HEK293 (cell line): ENCODE measurements at regions not wholly inside any gene's neighbourhood (a gene's known extent, or its start where the extent isn't known, plus 50 kb on each side); places are given as distances from the start of the nearest gene placed in this dataset.

Source experiments
- CTCF ChIA-PET: fragments of 350-600 bp; formaldehyde crosslinking; extraction: SDS; loops from one replicate; lab custom pipeline; 2021; ENCODE audit warnings: antibody characterized with exemption; lab: Yijun Ruan, JAX
- POLR2A ChIA-PET: fragments of 300-600 bp; formaldehyde crosslinking; extraction: SDS; loops from one replicate; lab custom pipeline; 2020; ENCODE audit warnings: antibody characterized with exemption, inconsistent platforms; lab: Yijun Ruan, JAX
- H3K27ac ChIP-seq: fragments of 200-500 bp; sonication (Bioruptor generic); 2 replicates; pipeline ENCODE4 v1.5.1; 2014; ENCODE audit warnings: low read depth, low read length, control low read depth, inconsistent platforms; ENCODE audit errors: extremely low read depth
- H3K36me3 ChIP-seq, 2 experiments: fragments of 200-500 bp in 1 of 2; sonication (Bioruptor generic) in 1 of 2; 1 replicate in 1 of 2; 2 replicates in 1 of 2; pipeline ENCODE4 v1.5.1; 2014 to 2017; ENCODE audit warnings: inconsistent platforms in 2 of 2, low read length in 2 of 2; ENCODE audit not compliant: control insufficient read depth in 2 of 2, insufficient read depth in 1 of 2
- H3K4me1 ChIP-seq: fragments of 200-500 bp; sonication (Bioruptor generic); 2 replicates; pipeline ENCODE4 v1.5.1; 2014; ENCODE audit warnings: mild to moderate bottlenecking, low read length, inconsistent platforms; ENCODE audit not compliant: control insufficient read depth, insufficient read depth
- H3K4me3 ChIP-seq: 2 replicates; pipeline ENCODE4 v1.5.1; 2011; ENCODE audit warnings: low read depth, mild to moderate bottlenecking, control low read depth, low read length, moderate library complexity
- H3K9me3 ChIP-seq: fragments of 200-500 bp; sonication (Bioruptor generic); 2 replicates; pipeline ENCODE4 v1.5.1; 2014; ENCODE audit warnings: low read depth, low read length, inconsistent platforms; ENCODE audit not compliant: control insufficient read depth, insufficient read depth
- BCL11B ChIP-seq: fragments of 450-650 bp; formaldehyde crosslinking; IDR thresholded peaks from 2 replicates; pipeline ENCODE4 v1.5.1; 2016; ENCODE audit warnings: low read depth, missing biosample characterization, missing genetic modification characterization
- WT1 ChIP-seq: fragments of 450-650 bp; formaldehyde crosslinking; IDR thresholded peaks from 2 replicates; pipeline ENCODE4 v1.5.1; 2016; ENCODE audit warnings: missing biosample characterization, missing genetic modification characterization
- YY2 ChIP-seq: fragments of 450-650 bp; formaldehyde crosslinking; IDR thresholded peaks from 2 replicates; pipeline ENCODE4 v1.5.1; 2016; ENCODE audit warnings: missing biosample characterization, missing genetic modification characterization
- ZFP37 ChIP-seq: fragments of 450-650 bp; formaldehyde crosslinking; IDR thresholded peaks from 2 replicates; pipeline ENCODE4 v1.5.1; 2016; ENCODE audit warnings: missing biosample characterization, missing genetic modification characterization
- ZNF121 ChIP-seq: fragments of 450-650 bp; formaldehyde crosslinking; IDR thresholded peaks from 2 replicates; pipeline ENCODE4 v1.5.1; 2016; ENCODE audit warnings: missing biosample characterization, missing genetic modification characterization
- ZNF169 ChIP-seq: fragments of 450-650 bp; formaldehyde crosslinking; IDR thresholded peaks from 2 replicates; pipeline ENCODE4 v1.5.1; 2016; ENCODE audit warnings: missing biosample characterization, missing genetic modification characterization
- ZNF292 ChIP-seq: fragments of 450-650 bp; formaldehyde crosslinking; IDR thresholded peaks from 2 replicates; pipeline ENCODE4 v1.5.1; 2016; ENCODE audit warnings: low read depth, missing biosample characterization, missing genetic modification characterization, borderline replicate concordance
- ZNF335 ChIP-seq: fragments of 450-650 bp; formaldehyde crosslinking; conservative IDR thresholded peaks from 2 replicates; pipeline ENCODE4 v1.5.1; 2016; ENCODE audit warnings: missing biosample characterization, missing genetic modification characterization
- ZNF776 ChIP-seq: fragments of 450-650 bp; formaldehyde crosslinking; IDR thresholded peaks from 2 replicates; pipeline ENCODE4 v1.5.0; 2017; ENCODE audit warnings: missing biosample characterization, missing genetic modification characterization, borderline replicate concordance
- ZNF785 ChIP-seq: fragments of 450-650 bp; formaldehyde crosslinking; IDR thresholded peaks from 2 replicates; pipeline ENCODE4 v1.5.1; 2016; ENCODE audit warnings: missing biosample characterization, missing genetic modification characterization
- TF ChIP-seq, protein P1 (sequence below): fragments of 450-650 bp; formaldehyde crosslinking; IDR thresholded peaks from 2 replicates; pipeline ENCODE4 v1.5.1; 2016; ENCODE audit warnings: missing biosample characterization, missing genetic modification characterization
- TF ChIP-seq, protein P2 (sequence below): fragments of 450-650 bp; formaldehyde crosslinking; IDR thresholded peaks from 2 replicates; pipeline ENCODE4 v1.5.1; 2017; ENCODE audit warnings: missing biosample characterization, missing genetic modification characterization
- TF ChIP-seq, protein P3 (sequence below): fragments of 450-650 bp; formaldehyde crosslinking; IDR thresholded peaks from 2 replicates; pipeline ENCODE4 v1.5.1; 2016; ENCODE audit warnings: missing biosample characterization, missing genetic modification characterization
- TF ChIP-seq, protein P4 (sequence below): fragments of 450-650 bp; formaldehyde crosslinking; IDR thresholded peaks from 2 replicates; pipeline ENCODE4 v1.5.1; 2016; ENCODE audit warnings: missing biosample characterization, missing genetic modification characterization
- TF ChIP-seq, protein P5 (sequence below): fragments of 450-650 bp; formaldehyde crosslinking; IDR thresholded peaks from 2 replicates; pipeline ENCODE4 v1.5.1; 2016; ENCODE audit warnings: missing biosample characterization, missing genetic modification characterization, borderline replicate concordance
- TF ChIP-seq, protein P6 (sequence below): fragments of 450-650 bp; formaldehyde crosslinking; IDR thresholded peaks from 2 replicates; pipeline ENCODE4 v1.5.1; 2016; ENCODE audit warnings: missing biosample characterization, missing genetic modification characterization
- TF ChIP-seq, protein P7 (sequence below): fragments of 450-650 bp; formaldehyde crosslinking; IDR thresholded peaks from 2 replicates; pipeline ENCODE4 v1.5.1; 2016; ENCODE audit warnings: missing biosample characterization, missing genetic modification characterization
- TF ChIP-seq, protein P8 (sequence below): fragments of 450-650 bp; formaldehyde crosslinking; IDR thresholded peaks from 2 replicates; pipeline ENCODE4 v1.5.1; 2016; ENCODE audit warnings: missing biosample characterization, missing genetic modification characterization

DNA sequence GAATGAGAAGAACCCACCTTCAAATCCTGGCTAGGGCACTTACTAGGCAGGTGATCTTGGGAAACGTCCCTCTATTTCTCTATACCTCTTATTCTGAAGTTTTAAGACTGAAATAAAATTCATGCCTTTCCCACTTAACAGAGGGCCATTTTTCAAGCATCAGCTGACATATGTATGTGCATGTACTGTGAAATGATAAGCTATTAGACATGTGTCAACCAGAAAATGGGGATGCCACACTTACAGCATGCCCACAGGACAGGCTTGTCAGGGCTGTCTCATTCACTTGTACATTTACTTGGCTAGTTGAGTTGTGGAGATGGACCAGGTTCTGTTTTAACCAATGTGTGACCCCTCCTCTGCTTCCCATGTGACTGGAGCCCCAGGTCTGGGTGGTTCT, 78.5 kb downstream of the C9orf152 start:
- H3K27ac ChIP-seq, result no peak overlapping the region
- ChIA-PET POLR2A (no interaction called here), CTCF (interaction anchor here (0.6 to 1.6 kb wide), 3 partner anchors 9 to 487 kb away, joined by 3 read pairs; no protein-coding TSS in a partner anchor)
- H3K4me3 ChIP-seq, result no peak overlapping the region
- H3K9me3 ChIP-seq, result no peaks in the 10 kb centered on the region
- no peaks in the 10 kb centered on the region for H3K4me1 ChIP-seq
- no peaks in the 10 kb centered on the region for H3K36me3 ChIP-seq
- TF ChIP-seq, protein P1, sequence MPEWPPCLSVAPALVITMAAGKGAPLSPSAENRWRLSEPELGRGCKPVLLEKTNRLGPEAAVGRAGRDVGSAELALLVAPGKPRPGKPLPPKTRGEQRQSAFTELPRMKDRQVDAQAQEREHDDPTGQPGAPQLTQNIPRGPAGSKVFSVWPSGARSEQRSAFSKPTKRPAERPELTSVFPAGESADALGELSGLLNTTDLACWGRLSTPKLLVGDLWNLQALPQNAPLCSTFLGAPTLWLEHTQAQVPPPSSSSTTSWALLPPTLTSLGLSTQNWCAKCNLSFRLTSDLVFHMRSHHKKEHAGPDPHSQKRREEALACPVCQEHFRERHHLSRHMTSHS (tag by site-specific recombination), result no peak
- TF ChIP-seq, protein P2, sequence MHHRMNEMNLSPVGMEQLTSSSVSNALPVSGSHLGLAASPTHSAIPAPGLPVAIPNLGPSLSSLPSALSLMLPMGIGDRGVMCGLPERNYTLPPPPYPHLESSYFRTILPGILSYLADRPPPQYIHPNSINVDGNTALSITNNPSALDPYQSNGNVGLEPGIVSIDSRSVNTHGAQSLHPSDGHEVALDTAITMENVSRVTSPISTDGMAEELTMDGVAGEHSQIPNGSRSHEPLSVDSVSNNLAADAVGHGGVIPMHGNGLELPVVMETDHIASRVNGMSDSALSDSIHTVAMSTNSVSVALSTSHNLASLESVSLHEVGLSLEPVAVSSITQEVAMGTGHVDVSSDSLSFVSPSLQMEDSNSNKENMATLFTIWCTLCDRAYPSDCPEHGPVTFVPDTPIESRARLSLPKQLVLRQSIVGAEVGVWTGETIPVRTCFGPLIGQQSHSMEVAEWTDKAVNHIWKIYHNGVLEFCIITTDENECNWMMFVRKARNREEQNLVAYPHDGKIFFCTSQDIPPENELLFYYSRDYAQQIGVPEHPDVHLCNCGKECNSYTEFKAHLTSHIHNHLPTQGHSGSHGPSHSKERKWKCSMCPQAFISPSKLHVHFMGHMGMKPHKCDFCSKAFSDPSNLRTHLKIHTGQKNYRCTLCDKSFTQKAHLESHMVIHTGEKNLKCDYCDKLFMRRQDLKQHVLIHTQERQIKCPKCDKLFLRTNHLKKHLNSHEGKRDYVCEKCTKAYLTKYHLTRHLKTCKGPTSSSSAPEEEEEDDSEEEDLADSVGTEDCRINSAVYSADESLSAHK (tag by site-specific recombination), result no peak
- TF ChIP-seq WT1 (tag by site-specific recombination) (no peak), ZNF121 (tag by site-specific recombination) (no peak), ZNF335 (tag by site-specific recombination) (no peak), ZFP37 (no peak), ZNF776 (no peak), ZNF169 (tag by site-specific recombination) (no peak), BCL11B (no peak), ZNF292 (tag by site-specific recombination) (no peak), ZNF785 (tag by site-specific recombination) (no peak), YY2 (tag by site-specific recombination) (no peak)
- TF ChIP-seq, protein P3, sequence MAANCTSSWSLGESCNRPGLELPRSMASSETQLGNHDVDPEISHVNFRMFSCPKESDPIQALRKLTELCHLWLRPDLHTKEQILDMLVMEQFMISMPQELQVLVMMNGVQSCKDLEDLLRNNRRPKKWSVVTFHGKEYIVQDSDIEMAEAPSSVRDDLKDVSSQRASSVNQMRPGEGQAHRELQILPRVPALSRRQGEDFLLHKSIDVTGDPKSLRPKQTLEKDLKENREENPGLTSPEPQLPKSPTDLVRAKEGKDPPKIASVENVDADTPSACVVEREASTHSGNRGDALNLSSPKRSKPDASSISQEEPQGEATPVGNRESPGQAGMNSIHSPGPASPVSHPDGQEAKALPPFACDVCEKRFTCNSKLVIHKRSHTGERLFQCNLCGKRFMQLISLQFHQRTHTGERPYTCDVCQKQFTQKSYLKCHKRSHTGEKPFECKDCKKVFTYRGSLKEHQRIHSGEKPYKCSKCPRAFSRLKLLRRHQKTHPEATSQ (tag by site-specific recombination), result no peak
- TF ChIP-seq, protein P4, sequence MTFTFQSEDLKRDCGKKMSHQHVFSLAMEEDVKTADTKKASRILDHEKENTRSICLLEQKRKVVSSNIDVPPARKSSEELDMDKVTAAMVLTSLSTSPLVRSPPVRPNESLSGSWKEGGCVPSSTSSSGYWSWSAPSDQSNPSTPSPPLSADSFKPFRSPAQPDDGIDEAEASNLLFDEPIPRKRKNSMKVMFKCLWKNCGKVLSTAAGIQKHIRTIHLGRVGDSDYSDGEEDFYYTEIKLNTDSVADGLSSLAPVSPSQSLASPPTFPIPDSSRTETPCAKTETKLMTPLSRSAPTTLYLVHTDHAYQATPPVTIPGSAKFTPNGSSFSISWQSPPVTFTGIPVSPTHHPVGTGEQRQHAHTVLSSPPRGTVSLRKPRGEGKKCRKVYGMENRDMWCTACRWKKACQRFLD (tag by site-specific recombination), result no peak
- TF ChIP-seq, protein P5, sequence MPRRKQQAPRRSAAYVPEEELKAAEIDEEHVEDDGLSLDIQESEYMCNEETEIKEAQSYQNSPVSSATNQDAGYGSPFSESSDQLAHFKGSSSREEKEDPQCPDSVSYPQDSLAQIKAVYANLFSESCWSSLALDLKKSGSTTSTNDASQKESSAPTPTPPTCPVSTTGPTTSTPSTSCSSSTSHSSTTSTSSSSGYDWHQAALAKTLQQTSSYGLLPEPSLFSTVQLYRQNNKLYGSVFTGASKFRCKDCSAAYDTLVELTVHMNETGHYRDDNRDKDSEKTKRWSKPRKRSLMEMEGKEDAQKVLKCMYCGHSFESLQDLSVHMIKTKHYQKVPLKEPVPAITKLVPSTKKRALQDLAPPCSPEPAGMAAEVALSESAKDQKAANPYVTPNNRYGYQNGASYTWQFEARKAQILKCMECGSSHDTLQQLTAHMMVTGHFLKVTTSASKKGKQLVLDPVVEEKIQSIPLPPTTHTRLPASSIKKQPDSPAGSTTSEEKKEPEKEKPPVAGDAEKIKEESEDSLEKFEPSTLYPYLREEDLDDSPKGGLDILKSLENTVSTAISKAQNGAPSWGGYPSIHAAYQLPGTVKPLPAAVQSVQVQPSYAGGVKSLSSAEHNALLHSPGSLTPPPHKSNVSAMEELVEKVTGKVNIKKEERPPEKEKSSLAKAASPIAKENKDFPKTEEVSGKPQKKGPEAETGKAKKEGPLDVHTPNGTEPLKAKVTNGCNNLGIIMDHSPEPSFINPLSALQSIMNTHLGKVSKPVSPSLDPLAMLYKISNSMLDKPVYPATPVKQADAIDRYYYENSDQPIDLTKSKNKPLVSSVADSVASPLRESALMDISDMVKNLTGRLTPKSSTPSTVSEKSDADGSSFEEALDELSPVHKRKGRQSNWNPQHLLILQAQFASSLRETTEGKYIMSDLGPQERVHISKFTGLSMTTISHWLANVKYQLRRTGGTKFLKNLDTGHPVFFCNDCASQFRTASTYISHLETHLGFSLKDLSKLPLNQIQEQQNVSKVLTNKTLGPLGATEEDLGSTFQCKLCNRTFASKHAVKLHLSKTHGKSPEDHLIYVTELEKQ, result no peak
- TF ChIP-seq, protein P6, sequence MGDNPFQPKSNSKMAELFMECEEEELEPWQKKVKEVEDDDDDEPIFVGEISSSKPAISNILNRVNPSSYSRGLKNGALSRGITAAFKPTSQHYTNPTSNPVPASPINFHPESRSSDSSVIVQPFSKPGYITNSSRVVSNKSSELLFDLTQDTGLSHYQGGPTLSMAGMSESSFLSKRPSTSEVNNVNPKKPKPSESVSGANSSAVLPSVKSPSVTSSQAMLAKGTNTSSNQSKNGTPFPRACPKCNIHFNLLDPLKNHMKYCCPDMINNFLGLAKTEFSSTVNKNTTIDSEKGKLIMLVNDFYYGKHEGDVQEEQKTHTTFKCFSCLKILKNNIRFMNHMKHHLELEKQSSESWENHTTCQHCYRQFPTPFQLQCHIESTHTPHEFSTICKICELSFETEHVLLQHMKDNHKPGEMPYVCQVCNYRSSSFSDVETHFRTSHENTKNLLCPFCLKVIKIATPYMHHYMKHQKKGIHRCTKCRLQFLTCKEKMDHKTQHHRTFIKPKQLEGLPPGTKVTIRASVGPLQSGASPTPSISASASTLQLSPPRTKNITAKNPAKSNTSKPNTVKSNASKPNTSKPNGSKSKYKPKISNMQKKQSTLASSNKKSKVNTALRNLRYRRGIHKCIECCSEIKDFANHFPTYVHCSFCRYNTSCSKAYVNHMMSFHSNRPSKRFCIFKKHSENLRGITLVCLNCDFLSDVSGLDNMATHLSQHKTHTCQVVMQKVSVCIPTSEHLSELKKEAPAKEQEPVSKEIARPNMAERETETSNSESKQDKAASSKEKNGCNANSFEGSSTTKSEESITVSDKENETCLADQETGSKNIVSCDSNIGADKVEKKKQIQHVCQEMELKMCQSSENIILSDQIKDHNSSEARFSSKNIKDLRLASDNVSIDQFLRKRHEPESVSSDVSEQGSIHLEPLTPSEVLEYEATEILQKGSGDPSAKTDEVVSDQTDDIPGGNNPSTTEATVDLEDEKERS (tag by site-specific recombination), result no peak
- TF ChIP-seq, protein P7, sequence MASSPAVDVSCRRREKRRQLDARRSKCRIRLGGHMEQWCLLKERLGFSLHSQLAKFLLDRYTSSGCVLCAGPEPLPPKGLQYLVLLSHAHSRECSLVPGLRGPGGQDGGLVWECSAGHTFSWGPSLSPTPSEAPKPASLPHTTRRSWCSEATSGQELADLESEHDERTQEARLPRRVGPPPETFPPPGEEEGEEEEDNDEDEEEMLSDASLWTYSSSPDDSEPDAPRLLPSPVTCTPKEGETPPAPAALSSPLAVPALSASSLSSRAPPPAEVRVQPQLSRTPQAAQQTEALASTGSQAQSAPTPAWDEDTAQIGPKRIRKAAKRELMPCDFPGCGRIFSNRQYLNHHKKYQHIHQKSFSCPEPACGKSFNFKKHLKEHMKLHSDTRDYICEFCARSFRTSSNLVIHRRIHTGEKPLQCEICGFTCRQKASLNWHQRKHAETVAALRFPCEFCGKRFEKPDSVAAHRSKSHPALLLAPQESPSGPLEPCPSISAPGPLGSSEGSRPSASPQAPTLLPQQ (tag by site-specific recombination), result no peak
- TF ChIP-seq, protein P8, sequence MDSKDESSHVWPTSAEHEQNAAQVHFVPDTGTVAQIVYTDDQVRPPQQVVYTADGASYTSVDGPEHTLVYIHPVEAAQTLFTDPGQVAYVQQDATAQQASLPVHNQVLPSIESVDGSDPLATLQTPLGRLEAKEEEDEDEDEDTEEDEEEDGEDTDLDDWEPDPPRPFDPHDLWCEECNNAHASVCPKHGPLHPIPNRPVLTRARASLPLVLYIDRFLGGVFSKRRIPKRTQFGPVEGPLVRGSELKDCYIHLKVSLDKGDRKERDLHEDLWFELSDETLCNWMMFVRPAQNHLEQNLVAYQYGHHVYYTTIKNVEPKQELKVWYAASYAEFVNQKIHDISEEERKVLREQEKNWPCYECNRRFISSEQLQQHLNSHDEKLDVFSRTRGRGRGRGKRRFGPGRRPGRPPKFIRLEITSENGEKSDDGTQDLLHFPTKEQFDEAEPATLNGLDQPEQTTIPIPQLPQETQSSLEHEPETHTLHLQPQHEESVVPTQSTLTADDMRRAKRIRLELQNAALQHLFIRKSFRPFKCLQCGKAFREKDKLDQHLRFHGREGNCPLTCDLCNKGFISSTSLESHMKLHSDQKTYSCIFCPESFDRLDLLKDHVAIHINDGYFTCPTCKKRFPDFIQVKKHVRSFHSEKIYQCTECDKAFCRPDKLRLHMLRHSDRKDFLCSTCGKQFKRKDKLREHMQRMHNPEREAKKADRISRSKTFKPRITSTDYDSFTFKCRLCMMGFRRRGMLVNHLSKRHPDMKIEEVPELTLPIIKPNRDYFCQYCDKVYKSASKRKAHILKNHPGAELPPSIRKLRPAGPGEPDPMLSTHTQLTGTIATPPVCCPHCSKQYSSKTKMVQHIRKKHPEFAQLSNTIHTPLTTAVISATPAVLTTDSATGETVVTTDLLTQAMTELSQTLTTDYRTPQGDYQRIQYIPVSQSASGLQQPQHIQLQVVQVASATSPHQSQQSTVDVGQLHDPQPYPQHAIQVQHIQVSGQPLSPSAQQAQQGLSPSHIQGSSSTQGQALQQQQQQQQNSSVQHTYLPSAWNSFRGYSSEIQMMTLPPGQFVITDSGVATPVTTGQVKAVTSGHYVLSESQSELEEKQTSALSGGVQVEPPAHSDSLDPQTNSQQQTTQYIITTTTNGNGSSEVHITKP (tag by site-specific recombination), result no peak
